Activated naive CD4-positive, alpha-beta T cell treated with anti-CD3 and anti-CD28 coated beads, Interleukin-2, amount 10 ng/mL, durations not matched to agents 7 days and 5 days (primary cell): ENCODE measurements at regions not wholly inside any gene's neighbourhood (a gene's known extent, or its start where the extent isn't known, plus 50 kb on each side); places are given as distances from the start of the nearest gene placed in this dataset.
"Not testable (repeated sequence)": the region's sequence is repeated elsewhere in the genome, so short reads cannot be mapped to it uniquely, and the experiment has no call there.

ENCODE experiments used
- CTCF ChIA-PET: fragments of 350-600 bp; sonication (Branson Sonifier 250); formaldehyde crosslinking; loops from one replicate; lab custom pipeline; 2021; ENCODE audit warnings: antibody characterized with exemption; lab: Charles Lee
- DNase-seq: peaks from one replicate; pipeline ENCODE4 v3.0.0-alpha.2; 2020
- H3K27ac Mint-ChIP-seq: one replicate; pipeline ENCODE4 v1.8.0; 2021; ENCODE audit warnings: mild to moderate bottlenecking, moderate library complexity, mixed read lengths
- H3K27me3 Mint-ChIP-seq: one replicate; pipeline ENCODE4 v1.8.0; 2021; ENCODE audit warnings: mild to moderate bottlenecking, mixed read lengths
- H3K36me3 Mint-ChIP-seq: one replicate; pipeline ENCODE4 v1.8.0; 2021; ENCODE audit warnings: mixed read lengths
- H3K4me1 Mint-ChIP-seq: one replicate; pipeline ENCODE4 v1.8.0; 2021; ENCODE audit warnings: mixed read lengths
- H3K4me3 Mint-ChIP-seq: one replicate; pipeline ENCODE4 v1.8.0; 2021; ENCODE audit warnings: mild to moderate bottlenecking, moderate library complexity, mixed read lengths
- H3K9me3 Mint-ChIP-seq: one replicate; pipeline ENCODE4 v1.8.0; 2021; ENCODE audit warnings: mixed read lengths

- Mint-ChIP-seq H3K36me3 (no peaks in the 10 kb centered on the region), H3K9me3 (no peaks in the 10 kb centered on the region), H3K27me3 (peaks cover 18% of the 10 kb centered on the region), H3K4me3 (no peak overlapping the region), H3K4me1 (no peaks in the 10 kb centered on the region), H3K27ac (no peak overlapping the region)
- CTCF ChIA-PET = no interaction called here
- no peak for DNase-seq
These were observed 177.6 kb downstream of the STK31 start for GRCh38 chr7:23887660-23888059.

DNA sequence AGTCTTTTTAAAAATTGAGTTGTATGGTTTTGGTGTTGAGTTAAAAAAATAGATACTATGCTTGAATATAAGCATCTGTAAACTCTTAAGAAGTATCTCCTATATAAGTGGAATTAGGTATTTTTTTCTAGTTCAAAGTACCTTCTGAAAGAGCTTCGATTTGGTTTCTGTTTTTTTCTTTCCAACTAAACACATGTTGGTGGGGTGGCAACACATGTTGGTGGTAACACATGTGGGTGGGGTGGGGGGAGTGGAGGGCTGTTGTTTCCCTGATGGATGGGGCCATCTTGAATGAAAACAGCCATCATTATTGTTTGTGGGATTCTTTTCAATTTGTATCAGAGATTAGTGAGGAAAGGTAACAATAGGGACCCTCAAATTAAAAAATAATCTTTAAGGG lies 178.9 kb downstream of the STK31 start:
- CTCF ChIA-PET = no interaction called here
- DNase-seq = no peak
- no peaks in the 10 kb centered on the region for H3K9me3 Mint-ChIP-seq
- peaks cover 26% of the 10 kb centered on the region for H3K27me3 Mint-ChIP-seq
- H3K4me3 Mint-ChIP-seq = no peak overlapping the region
- H3K4me1 Mint-ChIP-seq = peaks cover 12% of the 10 kb centered on the region
- H3K36me3 Mint-ChIP-seq = no peaks in the 10 kb centered on the region
- H3K27ac Mint-ChIP-seq = no peak overlapping the region

- H3K4me1 Mint-ChIP-seq = peaks cover 18% of the 10 kb centered on the region
- H3K9me3 Mint-ChIP-seq = no peaks in the 10 kb centered on the region
- H3K36me3 Mint-ChIP-seq = no peaks in the 10 kb centered on the region
- CTCF ChIA-PET = no interaction called here
- no peak overlapping the region for H3K27ac Mint-ChIP-seq
- no peak for DNase-seq
- peaks cover 32% of the 10 kb centered on the region for H3K27me3 Mint-ChIP-seq
- no peak overlapping the region for H3K4me3 Mint-ChIP-seq
These were observed 179.5 kb downstream of the STK31 start for GRCh38 chr7:23889566-23889965.

GRCh38 chr7:23892019-23892418 lies 182.0 kb downstream of the STK31 start:
- DNase-seq = no peak
- Mint-ChIP-seq H3K4me3 (no peak overlapping the region), H3K9me3 (no peaks in the 10 kb centered on the region), H3K27ac (no peak overlapping the region), H3K4me1 (peaks cover 31% of the 10 kb centered on the region), H3K36me3 (no peaks in the 10 kb centered on the region), H3K27me3 (peaks cover 35% of the 10 kb centered on the region)
- CTCF ChIA-PET = no interaction called here

- Mint-ChIP-seq H3K27ac (no peak overlapping the region), H3K4me1 (peaks cover 31% of the 10 kb centered on the region), H3K36me3 (no peaks in the 10 kb centered on the region), H3K27me3 (peaks cover 35% of the 10 kb centered on the region), H3K9me3 (no peaks in the 10 kb centered on the region), H3K4me3 (no peak overlapping the region)
- DNase-seq = no peak
- CTCF ChIA-PET = interaction anchor here (0.5 kb wide), 1 partner anchor 795 kb away, joined by 3 read pairs; no protein-coding TSS in a partner anchor
These were observed 183.3 kb downstream of the STK31 start for GRCh38 chr7:23893176-23893941.

DNA sequence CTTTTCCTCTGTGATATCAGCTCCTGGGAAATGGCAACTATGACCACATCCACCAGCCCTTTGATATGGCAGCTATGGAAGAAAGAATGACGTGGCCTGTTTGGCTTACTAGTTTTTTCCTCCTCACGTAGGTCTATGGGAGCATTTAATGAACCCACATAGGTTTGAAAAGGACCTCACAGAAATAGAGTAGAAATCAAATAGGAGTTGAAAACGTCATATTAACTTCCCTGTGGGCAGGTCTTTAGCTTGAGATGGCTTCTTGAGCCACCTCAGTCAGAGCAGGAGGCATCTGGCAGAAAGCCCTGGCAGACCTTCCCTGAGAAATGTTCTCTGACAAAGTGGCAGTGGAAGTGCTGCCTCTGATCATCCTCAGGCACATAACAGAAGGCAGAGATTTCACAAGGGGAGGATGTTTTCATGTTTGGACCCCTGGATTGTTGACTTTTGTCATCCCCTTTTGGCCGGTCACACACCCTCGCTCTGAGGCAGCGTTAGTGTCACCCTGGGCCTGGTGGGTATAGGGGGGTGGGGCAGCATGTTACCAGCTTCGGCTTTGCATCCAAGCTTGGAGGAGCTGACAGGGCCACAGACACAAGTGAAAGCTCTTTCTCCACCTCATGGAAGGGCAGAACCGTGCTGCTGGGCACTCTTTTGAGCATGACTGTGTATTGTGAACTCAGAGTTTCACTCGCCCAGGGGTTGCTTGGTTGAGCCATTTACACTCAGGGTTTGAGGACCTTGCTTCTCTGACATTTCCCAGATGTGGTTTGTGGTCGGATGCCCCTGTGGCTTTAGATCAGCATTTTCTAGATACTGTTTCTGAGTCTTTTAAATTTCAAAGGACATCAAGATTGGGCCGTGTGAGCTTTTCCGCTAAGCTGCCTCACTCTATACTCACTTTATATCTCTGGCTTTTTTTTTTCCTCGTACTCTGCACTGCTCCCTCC lies 184.2 kb downstream of the STK31 start:
- Mint-ChIP-seq H3K9me3 (no peaks in the 10 kb centered on the region), H3K27me3 (peaks cover 35% of the 10 kb centered on the region), H3K36me3 (no peaks in the 10 kb centered on the region), H3K27ac (peak overlapping the region; percentile 29), H3K4me3 (no peak overlapping the region), H3K4me1 (peaks cover 31% of the 10 kb centered on the region)
- CTCF ChIA-PET = interaction anchor here (1.2 kb wide), 1 partner anchor 345 kb away, joined by 3 read pairs; no protein-coding TSS in a partner anchor
- DNase-seq = peak; percentile 67

DNA sequence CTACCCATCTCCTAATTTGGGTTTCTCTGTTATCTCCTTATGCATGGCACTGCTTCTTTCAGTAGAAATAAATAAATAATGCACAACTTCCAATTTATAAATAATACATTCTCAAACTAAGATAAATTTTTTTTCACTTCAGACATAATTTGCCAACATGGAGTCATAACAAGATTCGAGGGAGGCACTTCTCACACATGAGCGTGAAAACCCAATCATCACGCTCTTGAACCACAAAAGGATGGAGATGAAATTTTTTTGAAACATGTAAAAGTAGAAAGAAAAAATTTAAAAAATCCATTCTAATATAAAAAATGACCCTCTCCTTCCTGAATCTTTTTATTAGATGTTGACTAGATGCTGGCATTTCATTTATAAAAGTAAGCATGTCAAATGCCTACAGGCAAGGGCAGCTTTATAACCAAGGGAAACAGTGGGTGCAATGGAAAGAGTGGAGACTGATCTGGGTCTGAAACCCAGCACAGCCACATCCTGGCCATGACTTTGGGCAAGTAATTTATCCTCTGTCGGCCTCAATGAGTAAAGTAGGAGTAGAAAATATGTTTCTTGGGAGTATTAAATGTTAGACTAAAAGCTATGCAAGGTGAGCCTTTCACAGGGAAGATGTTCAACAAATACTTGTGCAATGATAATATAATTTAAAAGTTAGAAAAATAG lies 185.0 kb downstream of the STK31 start:
- Mint-ChIP-seq H3K9me3 (no peaks in the 10 kb centered on the region), H3K36me3 (no peaks in the 10 kb centered on the region), H3K4me1 (peaks cover 31% of the 10 kb centered on the region), H3K4me3 (no peak overlapping the region), H3K27ac (peak overlapping the region; percentile 29), H3K27me3 (peaks cover 31% of the 10 kb centered on the region)
- CTCF ChIA-PET = interaction anchor here (1.2 kb wide), 1 partner anchor 346 kb away, joined by 3 read pairs; no protein-coding TSS in a partner anchor
- DNase-seq = no peak

DNA sequence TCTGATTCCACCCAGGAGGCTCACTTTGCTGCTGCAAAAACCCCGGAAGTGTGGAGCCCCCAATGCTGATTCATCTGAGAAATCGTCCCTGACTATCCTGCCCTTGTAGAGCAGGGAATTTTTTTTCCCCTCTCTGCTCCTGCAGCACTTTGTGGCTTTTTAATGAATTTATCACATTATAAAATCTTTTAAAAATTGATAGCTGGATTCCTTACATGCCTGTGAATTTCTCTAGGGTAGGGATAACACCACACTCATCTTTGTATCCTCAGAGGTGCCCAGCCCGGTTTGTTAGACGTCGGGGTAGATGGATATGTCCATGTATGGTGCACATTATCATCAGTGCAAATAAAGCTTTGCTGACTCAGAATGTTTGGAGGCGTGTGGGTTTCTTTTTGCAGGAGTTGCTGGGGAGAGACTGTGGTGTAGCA lies 185.7 kb downstream of the STK31 start:
- no peak overlapping the region for H3K27ac Mint-ChIP-seq
- DNase-seq = no peak
- CTCF ChIA-PET = interaction anchor here (1.2 kb wide), 1 partner anchor 346 kb away, joined by 3 read pairs; no protein-coding TSS in a partner anchor
- H3K4me3 Mint-ChIP-seq = no peak overlapping the region
- H3K27me3 Mint-ChIP-seq = peaks cover 29% of the 10 kb centered on the region
- no peaks in the 10 kb centered on the region for H3K9me3 Mint-ChIP-seq
- H3K4me1 Mint-ChIP-seq = peaks cover 31% of the 10 kb centered on the region
- no peaks in the 10 kb centered on the region for H3K36me3 Mint-ChIP-seq

GRCh38 chr7:23898619-23899018 lies 188.6 kb downstream of the STK31 start:
- Mint-ChIP-seq H3K4me3 (no peak overlapping the region), H3K27me3 (peaks cover 19% of the 10 kb centered on the region)
- CTCF ChIA-PET = interaction anchor here (0.7 kb wide), 1 partner anchor 139 kb away, joined by 3 read pairs; no protein-coding TSS in a partner anchor

GRCh38 chr7:23904901-23905300 lies 194.9 kb downstream of the STK31 start:
- not testable (repeated sequence) for H3K27ac Mint-ChIP-seq, H3K4me1 Mint-ChIP-seq, DNase-seq, H3K36me3 Mint-ChIP-seq, H3K9me3 Mint-ChIP-seq, H3K4me3 Mint-ChIP-seq
- H3K27me3 Mint-ChIP-seq = peaks cover 19% of the 10 kb centered on the region
- CTCF ChIA-PET = interaction anchor here (1.4 kb wide), 1 partner anchor 34 kb away, joined by 3 read pairs; no protein-coding TSS in a partner anchor

More at GRCh38 chr7:23898619-23899018, 188.6 kb downstream of the STK31 start:
- Mint-ChIP-seq H3K27ac (no peak overlapping the region), H3K4me1 (peaks cover 23% of the 10 kb centered on the region), H3K36me3 (no peaks in the 10 kb centered on the region), H3K9me3 (no peaks in the 10 kb centered on the region)
- DNase-seq = no peak

- Mint-ChIP-seq H3K4me1 (no peaks in the 10 kb centered on the region), H3K9me3 (no peaks in the 10 kb centered on the region), H3K4me3 (no peak overlapping the region), H3K36me3 (no peaks in the 10 kb centered on the region), H3K27ac (no peak overlapping the region), H3K27me3 (peaks cover 19% of the 10 kb centered on the region)
- DNase-seq = no peak
- CTCF ChIA-PET = no interaction called here
These were observed 197.0 kb downstream of the STK31 start for GRCh38 chr7:23907012-23907411.

DNA sequence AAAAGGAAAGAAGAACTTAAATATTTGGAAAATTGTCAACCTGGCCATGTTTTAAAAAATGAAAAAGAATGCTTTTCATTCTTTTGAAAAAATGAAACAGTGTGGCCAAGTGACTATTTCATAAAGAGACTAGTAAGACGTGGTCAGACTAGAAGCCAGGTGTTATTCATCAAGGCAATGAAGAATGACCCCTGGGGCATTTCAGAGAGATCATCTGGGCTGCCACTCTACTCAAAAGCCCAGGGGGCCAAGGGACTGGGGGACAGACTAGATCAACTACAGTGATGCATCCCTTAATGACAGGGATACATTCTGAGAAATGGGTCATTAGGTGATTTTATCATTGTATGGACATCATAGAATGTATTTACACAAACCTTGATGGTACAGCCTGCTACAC lies 199.4 kb downstream of the STK31 start:
- no peak for DNase-seq
- H3K36me3 Mint-ChIP-seq = no peaks in the 10 kb centered on the region
- peaks cover 18% of the 10 kb centered on the region for H3K27me3 Mint-ChIP-seq
- H3K27ac Mint-ChIP-seq = no peak overlapping the region
- peaks cover 2% of the 10 kb centered on the region for H3K9me3 Mint-ChIP-seq
- CTCF ChIA-PET = no interaction called here
- H3K4me3 Mint-ChIP-seq = no peak overlapping the region
- no peaks in the 10 kb centered on the region for H3K4me1 Mint-ChIP-seq

GRCh38 chr7:23912065-23912464 lies 202.0 kb downstream of the STK31 start:
- H3K9me3 Mint-ChIP-seq = peaks cover 2% of the 10 kb centered on the region
- H3K36me3 Mint-ChIP-seq = no peaks in the 10 kb centered on the region
- H3K4me1 Mint-ChIP-seq = no peaks in the 10 kb centered on the region
- no peak overlapping the region for H3K4me3 Mint-ChIP-seq
- CTCF ChIA-PET = no interaction called here
- H3K27me3 Mint-ChIP-seq = peaks cover 10% of the 10 kb centered on the region
- H3K27ac Mint-ChIP-seq = no peak overlapping the region
- no peak for DNase-seq

DNA sequence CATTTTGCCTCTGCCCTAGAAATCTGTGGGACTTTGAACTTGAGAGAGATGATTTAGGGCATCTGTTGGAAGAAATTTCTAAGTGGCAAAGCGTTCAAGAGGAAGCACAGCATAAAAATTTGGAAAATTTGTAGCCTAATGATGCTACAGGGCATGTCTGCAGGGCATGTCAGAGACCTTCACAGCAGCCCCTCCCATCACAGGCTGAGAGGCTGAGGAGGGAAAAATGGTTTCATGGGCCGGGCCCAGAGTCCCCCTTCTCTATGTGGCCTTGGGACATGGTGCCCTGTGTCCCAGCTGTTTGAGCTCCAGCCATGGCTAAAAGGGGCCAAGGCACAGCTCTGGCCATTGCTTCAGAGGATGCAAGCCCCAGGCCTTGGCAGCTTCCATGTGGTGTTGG lies 203.0 kb downstream of the STK31 start:
- DNase-seq = no peak
- Mint-ChIP-seq H3K4me1 (no peaks in the 10 kb centered on the region), H3K9me3 (peaks cover 2% of the 10 kb centered on the region), H3K4me3 (no peak overlapping the region), H3K27ac (no peak overlapping the region), H3K27me3 (peaks cover 11% of the 10 kb centered on the region), H3K36me3 (no peaks in the 10 kb centered on the region)
- CTCF ChIA-PET = no interaction called here
